GM18520 (cell line): ENCODE measurements at regions not wholly inside any gene's neighbourhood (a gene's known extent, or its start where the extent isn't known, plus 50 kb on each side); places are given as distances from the start of the nearest gene placed in this dataset.

Experiments
- ATAC-seq: cut with Tn5 transposase; IDR thresholded peaks from one replicate; pipeline ENCODE4 v1.9.1; 2021; ENCODE audit not compliant: unreplicated experiment

GRCh38 chr3:177557548-177557947, 360.3 kb upstream of the TBL1XR1 start:
- no peak for ATAC-seq

- no peak for ATAC-seq
These were observed 364.1 kb upstream of the TBL1XR1 start for GRCh38 chr3:177561365-177561764.

- ATAC-seq: no peak
These were observed 364.6 kb upstream of the TBL1XR1 start for GRCh38 chr3:177561769-177562392.

- ATAC-seq: no peak
These were observed 366.0 kb upstream of the TBL1XR1 start for GRCh38 chr3:177563243-177563780.

GRCh38 chr3:177563792-177564191, 366.5 kb upstream of the TBL1XR1 start:
- ATAC-seq: no peak

GRCh38 chr3:177565981-177566380, 368.7 kb upstream of the TBL1XR1 start:
- ATAC-seq: no peak

- ATAC-seq: no peak
These were observed 370.6 kb upstream of the TBL1XR1 start for GRCh38 chr3:177567833-177568232.

GRCh38 chr3:177569193-177569592, 371.9 kb upstream of the TBL1XR1 start:
- no peak for ATAC-seq

GRCh38 chr3:177569875-177570657, 372.8 kb upstream of the TBL1XR1 start:
- ATAC-seq: no peak

- no peak for ATAC-seq
These were observed 374.1 kb upstream of the TBL1XR1 start for GRCh38 chr3:177571271-177571943.

GRCh38 chr3:177571944-177572315, 374.6 kb upstream of the TBL1XR1 start:
- no peak for ATAC-seq

GRCh38 chr3:177574222-177574856, 377.1 kb upstream of the TBL1XR1 start:
- ATAC-seq: no peak

GRCh38 chr3:177576746-177577145, 379.5 kb upstream of the TBL1XR1 start:
- ATAC-seq: no peak

- ATAC-seq: peak; percentile 43
These were observed 381.2 kb upstream of the TBL1XR1 start for GRCh38 chr3:177578488-177578887.

GRCh38 chr3:177579419-177579818, 382.1 kb upstream of the TBL1XR1 start:
- no peak for ATAC-seq

- ATAC-seq: no peak
These were observed 383.2 kb upstream of the TBL1XR1 start for GRCh38 chr3:177580437-177580836.

GRCh38 chr3:177585271-177585670, 388.0 kb upstream of the TBL1XR1 start:
- ATAC-seq: no peak

GRCh38 chr3:177589041-177589650, 391.9 kb upstream of the TBL1XR1 start:
- ATAC-seq: no peak

- ATAC-seq: peak; percentile 42
These were observed 392.7 kb upstream of the TBL1XR1 start for GRCh38 chr3:177589911-177590381.

- ATAC-seq: no peak
These were observed 393.5 kb upstream of the TBL1XR1 start for GRCh38 chr3:177590826-177591225.

- peak; percentile 45 for ATAC-seq
These were observed 394.1 kb upstream of the TBL1XR1 start for GRCh38 chr3:177591379-177591778.
